K562 (cell line): ENCODE measurements at regions not wholly inside any gene's neighbourhood (a gene's known extent, or its start where the extent isn't known, plus 50 kb on each side); places are given as distances from the start of the nearest gene placed in this dataset.

Experiments used
- ATAC-seq: fragments of 200-7000 bp; cut with Tn5 transposase; 3 replicates; pipeline ENCODE4 v1.9.1; 2020; ENCODE audit warnings: moderate library complexity
- BruUV-seq: library from RNA; stranded (reverse); fragments of 400-500 nt; replicated peaks from 2 replicates; lab custom pipeline; 2021; lab: Mats Ljungman, UMichigan
- CTCF ChIA-PET: fragments of 300-600 bp; formaldehyde crosslinking; extraction: SDS; loops from one replicate; lab custom pipeline; 2021; ENCODE audit warnings: low intra/inter-chr PET ratio; lab: Yijun Ruan, JAX
- POLR2A ChIA-PET: fragments of 300-600, 350-650 bp; sonication (Branson Sonifier 250); formaldehyde crosslinking; extraction: SDS; loops from one replicate; lab custom pipeline; 2021; ENCODE audit warnings: antibody characterized with exemption, inconsistent platforms; lab: Yijun Ruan, JAX
- DNase-seq, 4 experiments: peaks; one replicate each; pipeline versions ENCODE4 v3.0.0 to v3.0.0-alpha.2; 2011 to 2018; ENCODE audit warnings: low spot score in 3 of 4, mixed read lengths in 3 of 4; ENCODE audit errors: extremely low read depth in 1 of 4
- FAIRE-seq: peaks from 2 replicates; lab custom pipeline; 2011; peaks lifted over from hg19 to GRCh38; lab: Jason Lieb, UNC
- H2AFZ ChIP-seq: 2 replicates; pipeline ENCODE4 v1.6.0; 2011; ENCODE audit warnings: low read depth, low read length, control low read depth, inconsistent platforms
- H3K27ac ChIP-seq: fragments of 200-600 bp; 3 replicates; pipeline ENCODE4 v1.8.0; 2011; ENCODE audit warnings: low read depth, mild to moderate bottlenecking, control low read depth, inconsistent platforms, low read length, moderate library complexity, mixed read lengths; ENCODE audit errors: extremely low read depth
- H3K27me3 ChIP-seq, 2 experiments: fragments of 300-600 bp in 1 of 2; 2 replicates in 1 of 2; 3 replicates in 1 of 2; pipeline versions ENCODE4 v1.6.0 to v1.8.0; 2011; ENCODE audit warnings: inconsistent platforms in 2 of 2, low read length in 2 of 2, mild to moderate bottlenecking in 1 of 2, mixed read lengths in 1 of 2, moderate library complexity in 1 of 2; ENCODE audit not compliant: control insufficient read depth in 2 of 2, insufficient read depth in 2 of 2
- H3K36me3 ChIP-seq: fragments of 300-600 bp; 3 replicates; pipeline ENCODE4 v1.8.0; 2011; ENCODE audit warnings: mild to moderate bottlenecking, low read length, inconsistent platforms; ENCODE audit not compliant: control insufficient read depth, insufficient read depth
- H3K4me1 ChIP-seq, 2 experiments: fragments of 200-600 bp in 1 of 2; replicated peaks in 1 of 2; 2 replicates in 1 of 2; 3 replicates in 1 of 2; pipeline versions ENCODE4 v1.5.1 to v1.8.0; 2011; ENCODE audit warnings: inconsistent platforms in 2 of 2, low read length in 2 of 2, mild to moderate bottlenecking in 1 of 2, mixed read lengths in 1 of 2, moderate library complexity in 1 of 2; ENCODE audit not compliant: control insufficient read depth in 2 of 2, insufficient read depth in 2 of 2
- H3K4me2 ChIP-seq: 2 replicates; pipeline ENCODE4 v1.6.1; 2011; ENCODE audit warnings: low read length, control low read depth, inconsistent platforms, mixed read lengths; ENCODE audit not compliant: insufficient read depth
- H3K4me3 ChIP-seq: fragments of 200-600 bp; sonication (generic), shearing (Covaris generic); 2 replicates; pipeline ENCODE4 v1.5.1; 2016; ENCODE audit warnings: control low read depth, inconsistent platforms
- H3K79me2 ChIP-seq: fragments of 200-600 bp; 3 replicates; pipeline ENCODE4 v1.8.0; 2011; ENCODE audit warnings: low read length, inconsistent platforms; ENCODE audit not compliant: control insufficient read depth, insufficient read depth
- H3K9ac ChIP-seq, 2 experiments: 2 replicates each; pipeline versions ENCODE4 v1.6.0 to v1.6.1; 2011; ENCODE audit warnings: low read depth in 2 of 2, low read length in 2 of 2, control low read depth in 1 of 2, inconsistent platforms in 1 of 2, mild to moderate bottlenecking in 1 of 2, mixed read lengths in 1 of 2; ENCODE audit not compliant: insufficient read depth in 1 of 2
- H3K9me1 ChIP-seq: one replicate; pipeline ENCODE4 v1.6.0; 2011; ENCODE audit warnings: inconsistent platforms, mild to moderate bottlenecking, low read length, moderate library complexity; ENCODE audit not compliant: control insufficient read depth, insufficient read depth
- H3K9me3 ChIP-seq: replicated peaks from 2 replicates; pipeline ENCODE4 v1.5.1; 2011; ENCODE audit warnings: low read depth, low read length, inconsistent platforms; ENCODE audit not compliant: control insufficient read depth, insufficient read depth
- H4K20me1 ChIP-seq: replicated peaks from 2 replicates; pipeline ENCODE4 v1.6.1; 2011; ENCODE audit warnings: low read length, inconsistent platforms, mixed read lengths; ENCODE audit not compliant: control insufficient read depth, insufficient read depth
- ARHGAP35 ChIP-seq: fragments of 450-650 bp; IDR thresholded peaks from 2 replicates; pipeline ENCODE4 v1.6.1; 2018; ENCODE audit not compliant: partially characterized antibody
- U2AF2 ChIP-seq: fragments of 200-400 bp; formaldehyde crosslinking; optimal IDR thresholded peaks from 2 replicates; pipeline ENCODE3; 2017; ENCODE audit warnings: low read depth, mild to moderate bottlenecking, low read length
- ZC3H11A ChIP-seq: IDR thresholded peaks from 2 replicates; pipeline ENCODE4 v1.6.1; 2012; ENCODE audit warnings: low read depth, low read length, improper control_type of control experiment
- WGBS: fragments of 100-300 bp; shearing (Covaris generic); methylation state at CpG from one replicate; pipeline ENCODE4 v1.1.6; 2016; ENCODE audit warnings: low coverage, mixed read lengths; ENCODE audit not compliant: insufficient coverage; ENCODE audit errors: missing lambda C conversion rate; 5-methylcytosine and 5-hydroxymethylcytosine counted together
- in situ Hi-C: fragments of 300-500 bp; cut with MboI; formaldehyde crosslinking; loops from 4 replicates; pipeline ENCODE4 v1.15.0; 2018; ENCODE audit warnings: inconsistent platforms, mixed read lengths
- intact Hi-C: fragments of 100-400 bp; cut with micrococcal nuclease; formaldehyde crosslinking; loops from 2 replicates; pipeline ENCODE4 v1.14.2; 2022
- TF ChIP-seq, protein P1 (sequence below): IDR thresholded peaks from 2 replicates; pipeline ENCODE4 v1.6.1; 2011; ENCODE audit warnings: borderline replicate concordance, low read depth, mild to moderate bottlenecking, moderate library complexity, low read length; ENCODE audit not compliant: insufficient read depth, poor library complexity, severe bottlenecking

DNA sequence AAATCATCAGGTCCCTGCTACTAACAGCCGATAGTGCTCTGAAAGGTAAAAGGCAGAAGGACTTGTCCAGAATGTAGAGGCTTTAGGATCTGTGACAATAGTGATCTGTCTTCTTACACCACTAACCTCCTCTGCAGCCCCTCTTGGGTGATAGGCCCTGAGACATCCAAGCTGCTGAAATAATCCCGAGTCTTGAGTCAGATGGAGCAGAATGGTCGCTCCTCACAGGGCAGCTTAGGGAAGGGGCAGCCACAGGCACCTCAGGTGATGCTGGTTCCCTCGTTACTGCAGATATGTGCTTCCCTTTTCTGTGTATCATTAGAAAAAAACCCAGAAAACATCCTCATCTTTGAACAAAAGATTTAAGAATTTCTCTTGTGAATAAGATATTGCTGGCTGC is 157.1 kb upstream of the DLX2 start:
- POLR2A ChIA-PET, result no interaction called here
- ATAC-seq (no peak), FAIRE-seq (no peak), DNase-seq (no peak)
- 1% methylated on average over 4 of the region's 4 CpGs for WGBS
- no peaks in the 10 kb centered on the region for H3K79me2 ChIP-seq
- no TSS peak for BruUV-seq
- H3K4me1 ChIP-seq, result no peaks in the 10 kb centered on the region
- no peaks in the 10 kb centered on the region for H3K9me3 ChIP-seq
- H3K36me3 ChIP-seq, result no peaks in the 10 kb centered on the region
- CTCF ChIA-PET, result no interaction called here
- TF ChIP-seq, protein P1, sequence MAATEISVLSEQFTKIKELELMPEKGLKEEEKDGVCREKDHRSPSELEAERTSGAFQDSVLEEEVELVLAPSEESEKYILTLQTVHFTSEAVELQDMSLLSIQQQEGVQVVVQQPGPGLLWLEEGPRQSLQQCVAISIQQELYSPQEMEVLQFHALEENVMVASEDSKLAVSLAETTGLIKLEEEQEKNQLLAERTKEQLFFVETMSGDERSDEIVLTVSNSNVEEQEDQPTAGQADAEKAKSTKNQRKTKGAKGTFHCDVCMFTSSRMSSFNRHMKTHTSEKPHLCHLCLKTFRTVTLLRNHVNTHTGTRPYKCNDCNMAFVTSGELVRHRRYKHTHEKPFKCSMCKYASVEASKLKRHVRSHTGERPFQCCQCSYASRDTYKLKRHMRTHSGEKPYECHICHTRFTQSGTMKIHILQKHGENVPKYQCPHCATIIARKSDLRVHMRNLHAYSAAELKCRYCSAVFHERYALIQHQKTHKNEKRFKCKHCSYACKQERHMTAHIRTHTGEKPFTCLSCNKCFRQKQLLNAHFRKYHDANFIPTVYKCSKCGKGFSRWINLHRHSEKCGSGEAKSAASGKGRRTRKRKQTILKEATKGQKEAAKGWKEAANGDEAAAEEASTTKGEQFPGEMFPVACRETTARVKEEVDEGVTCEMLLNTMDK, result no peak
- no peak for TF ChIP-seq ARHGAP35
- TF ChIP-seq U2AF2, result no peak
- no peak overlapping the region for H3K4me3 ChIP-seq
- H3K9ac ChIP-seq, result no peak overlapping the region
- H2AFZ ChIP-seq, result no peak overlapping the region
- no peaks in the 10 kb centered on the region for H3K9me1 ChIP-seq
- peaks cover 10 to 16% of the 10 kb centered on the region in 2 experiments; a peak in 4 of 5 replicates for H3K27me3 ChIP-seq
- intact Hi-C loops (no loop called here), in situ Hi-C loops (no loop called here)
- no peaks in the 10 kb centered on the region for H4K20me1 ChIP-seq
- H3K4me2 ChIP-seq, result no peak overlapping the region
- H3K27ac ChIP-seq, result no peak overlapping the region

DNA sequence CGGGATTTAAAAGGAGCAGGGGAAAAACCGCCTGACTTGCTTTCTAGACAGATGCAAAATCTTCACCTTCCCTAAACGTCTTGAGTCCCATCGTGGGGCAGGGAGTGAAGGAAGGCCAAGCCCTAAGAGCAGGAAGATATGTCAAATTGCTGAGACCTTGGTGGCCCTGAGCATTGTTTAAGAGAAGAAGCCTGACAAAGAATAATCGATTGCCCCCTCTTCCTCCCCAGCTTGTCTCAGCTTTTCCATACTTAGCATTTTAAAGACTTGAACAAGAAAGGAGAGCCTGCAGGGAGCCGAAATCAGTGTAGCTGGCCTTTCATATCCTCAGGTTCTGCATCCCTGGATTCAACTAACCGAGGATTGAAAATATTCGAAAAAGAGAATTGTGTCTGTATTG is 157.6 kb upstream of the DLX2 start:
- no peaks in the 10 kb centered on the region for H3K36me3 ChIP-seq
- no peak overlapping the region for H3K4me2 ChIP-seq
- no peak overlapping the region for H3K9ac ChIP-seq
- no peaks in the 10 kb centered on the region for H3K4me1 ChIP-seq
- ATAC-seq (no peak), DNase-seq (no peak), FAIRE-seq (no peak)
- POLR2A ChIA-PET, result no interaction called here
- under 1% methylated on average over 8 of the region's 8 CpGs for whole genome bisulfite sequencing
- peaks cover 10 to 16% of the 10 kb centered on the region in 2 experiments; a peak in 4 of 5 replicates for H3K27me3 ChIP-seq
- BruUV-seq, result no TSS peak
- H3K27ac ChIP-seq, result no peak overlapping the region
- CTCF ChIA-PET, result no interaction called here
- intact Hi-C loops (no loop called here), in situ Hi-C loops (no loop called here)
- no peaks in the 10 kb centered on the region for H4K20me1 ChIP-seq
- H3K9me3 ChIP-seq, result no peaks in the 10 kb centered on the region
- H3K4me3 ChIP-seq, result no peak overlapping the region
- H2AFZ ChIP-seq, result no peak overlapping the region
- H3K79me2 ChIP-seq, result no peaks in the 10 kb centered on the region
- no peaks in the 10 kb centered on the region for H3K9me1 ChIP-seq
- no peak for TF ChIP-seq ZC3H11A
